Astrocyte (in vitro differentiated cells and primary cell): ENCODE measurements at regions not wholly inside any gene's neighbourhood (a gene's known extent, or its start where the extent isn't known, plus 50 kb on each side); places are given as distances from the start of the nearest gene placed in this dataset.

Experiments used
- DNase-seq: peaks from one replicate; pipeline ENCODE4 v3.0.0-alpha.2; 2010; ENCODE audit warnings: low read depth
- FAIRE-seq: peaks from 2 replicates; lab custom pipeline; 2011; peaks lifted over from hg19 to GRCh38; lab: Jason Lieb, UNC
- H2AFZ ChIP-seq: 2 replicates; pipeline ENCODE4 v1.6.0; 2012; ENCODE audit warnings: low read depth, low read length, inconsistent platforms
- H3K27ac ChIP-seq: 2 replicates; pipeline ENCODE4 v1.5.1; 2011; ENCODE audit warnings: low read depth, low read length, inconsistent platforms
- H3K27me3 ChIP-seq: 2 replicates; pipeline ENCODE4 v1.6.0; 2011; ENCODE audit warnings: low read length, inconsistent platforms; ENCODE audit not compliant: insufficient read depth
- H3K36me3 ChIP-seq: 2 replicates; pipeline ENCODE4 v1.5.1; 2011; ENCODE audit warnings: low read length, inconsistent platforms; ENCODE audit not compliant: insufficient read depth
- H3K4me1 ChIP-seq: 2 replicates; pipeline ENCODE4 v1.5.1; 2011; ENCODE audit warnings: low read length, inconsistent platforms; ENCODE audit not compliant: insufficient read depth
- H3K4me2 ChIP-seq: 2 replicates; pipeline ENCODE4 v1.6.0; 2012; ENCODE audit warnings: low read length, inconsistent platforms
- H3K4me3 ChIP-seq: 2 replicates; pipeline ENCODE4 v1.5.1; 2011; ENCODE audit warnings: low read depth, mild to moderate bottlenecking, low read length, inconsistent platforms; ENCODE audit not compliant: insufficient read depth
- H3K79me2 ChIP-seq: 2 replicates; pipeline ENCODE4 v1.6.0; 2012; ENCODE audit warnings: mild to moderate bottlenecking, low read length, inconsistent platforms; ENCODE audit not compliant: insufficient read depth
- H3K9ac ChIP-seq: 2 replicates; pipeline ENCODE4 v1.6.0; 2012; ENCODE audit warnings: mild to moderate bottlenecking, low read length, inconsistent platforms
- H3K9me3 ChIP-seq: 2 replicates; pipeline ENCODE4 v1.5.1; 2012; ENCODE audit warnings: low read depth, mild to moderate bottlenecking, low read length, inconsistent platforms; ENCODE audit not compliant: insufficient read depth
- H4K20me1 ChIP-seq: 2 replicates; pipeline ENCODE4 v1.6.0; 2012; ENCODE audit warnings: low read length, inconsistent platforms; ENCODE audit not compliant: insufficient read depth
- H3K27ac Mint-ChIP-seq: one replicate; pipeline ENCODE4 v1.8.0; 2021; ENCODE audit warnings: mild to moderate bottlenecking, mixed read lengths; ENCODE audit not compliant: unreplicated experiment
- H3K27me3 Mint-ChIP-seq: one replicate; pipeline ENCODE4 v1.8.0; 2021; ENCODE audit warnings: low read depth, mixed read lengths; ENCODE audit not compliant: unreplicated experiment
- H3K36me3 Mint-ChIP-seq: one replicate; pipeline ENCODE4 v1.8.0; 2021; ENCODE audit warnings: low read depth, mixed read lengths; ENCODE audit not compliant: unreplicated experiment
- H3K4me1 Mint-ChIP-seq: one replicate; pipeline ENCODE4 v1.8.0; 2021; ENCODE audit warnings: low read depth, mixed read lengths; ENCODE audit not compliant: unreplicated experiment
- H3K4me3 Mint-ChIP-seq: one replicate; pipeline ENCODE4 v1.8.0; 2021; ENCODE audit warnings: mild to moderate bottlenecking, moderate library complexity, mixed read lengths; ENCODE audit not compliant: unreplicated experiment
- H3K9me3 Mint-ChIP-seq: one replicate; pipeline ENCODE4 v1.8.0; 2021; ENCODE audit warnings: mild to moderate bottlenecking, mixed read lengths; ENCODE audit not compliant: unreplicated experiment
- CTCF ChIP-seq: IDR thresholded peaks from 2 replicates; pipeline ENCODE4 v1.5.1; 2011; ENCODE audit warnings: low read depth, mild to moderate bottlenecking, inconsistent platforms, low read length, moderate library complexity; ENCODE audit not compliant: insufficient read depth
- EZH2 ChIP-seq: IDR thresholded peaks from 2 replicates; pipeline ENCODE4 v1.6.1; 2012; ENCODE audit warnings: mild to moderate bottlenecking, low read length, inconsistent platforms; ENCODE audit not compliant: insufficient read depth

- no peak overlapping the region for H3K4me3 Mint-ChIP-seq
- H3K79me2 ChIP-seq, result no peaks in the 10 kb centered on the region
- H2AFZ ChIP-seq, result no peak overlapping the region
- H3K36me3 ChIP-seq, result no peaks in the 10 kb centered on the region
- TF ChIP-seq EZH2 (no peak), CTCF (no peak)
- H3K9me3 Mint-ChIP-seq, result peaks cover 4% of the 10 kb centered on the region
- no peaks in the 10 kb centered on the region for H4K20me1 ChIP-seq
- H3K4me1 ChIP-seq, result no peaks in the 10 kb centered on the region
- peaks cover 34% of the 10 kb centered on the region for H3K27me3 Mint-ChIP-seq
- FAIRE-seq (no peak), DNase-seq (no peak)
- H3K4me2 ChIP-seq, result no peak overlapping the region
- no peak overlapping the region for H3K9ac ChIP-seq
- H3K4me3 ChIP-seq, result no peak overlapping the region
- H3K4me1 Mint-ChIP-seq, result no peaks in the 10 kb centered on the region
- H3K9me3 ChIP-seq, result no peaks in the 10 kb centered on the region
- peaks cover 7% of the 10 kb centered on the region for H3K27me3 ChIP-seq
- no peaks in the 10 kb centered on the region for H3K36me3 Mint-ChIP-seq
- no peak overlapping the region for H3K27ac Mint-ChIP-seq
- H3K27ac ChIP-seq, result no peak overlapping the region
These were observed 79.0 kb downstream of the ASCL4 start for GRCh38 chr12:107853479-107853878.

DNA sequence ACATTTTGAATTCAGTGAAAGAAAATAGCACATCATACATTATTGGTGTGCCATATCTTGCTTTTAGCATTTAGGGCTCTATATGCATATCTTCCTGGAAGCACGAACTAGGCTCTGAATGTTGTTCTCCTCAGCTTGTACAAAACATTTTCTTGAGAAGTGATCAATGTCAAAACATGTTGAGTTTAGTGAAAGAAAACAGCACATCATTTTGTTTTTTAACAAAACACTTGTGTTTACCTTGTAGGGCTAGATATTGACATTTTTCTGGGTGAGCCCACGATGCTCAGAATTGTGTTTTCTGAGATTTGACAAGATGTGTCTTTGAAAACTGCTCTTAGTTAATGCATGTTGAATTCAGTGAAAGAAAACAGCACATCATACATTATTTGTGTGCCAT, 81.0 kb downstream of the ASCL4 start:
- TF ChIP-seq EZH2 (no peak), CTCF (no peak)
- Mint-ChIP-seq H3K27ac (no peak overlapping the region), H3K9me3 (no peaks in the 10 kb centered on the region), H3K4me3 (no peak overlapping the region), H3K36me3 (no peaks in the 10 kb centered on the region), H3K27me3 (peaks cover 20% of the 10 kb centered on the region), H3K4me1 (no peaks in the 10 kb centered on the region)
- Histone ChIP-seq H3K79me2 (no peaks in the 10 kb centered on the region), H3K9me3 (no peaks in the 10 kb centered on the region), H3K27ac (no peak overlapping the region), H3K4me2 (no peak overlapping the region), H4K20me1 (no peaks in the 10 kb centered on the region), H3K27me3 (peaks cover 9% of the 10 kb centered on the region), H3K4me1 (no peaks in the 10 kb centered on the region), H3K9ac (no peak overlapping the region), H3K36me3 (no peaks in the 10 kb centered on the region), H3K4me3 (no peak overlapping the region), H2AFZ (no peak overlapping the region)
- FAIRE-seq (no peak), DNase-seq (no peak)

GRCh38 chr12:107856096-107856495, 81.6 kb downstream of the ASCL4 start:
- no peak overlapping the region for H3K9ac ChIP-seq
- H3K4me3 ChIP-seq, result no peak overlapping the region
- H3K36me3 Mint-ChIP-seq, result no peaks in the 10 kb centered on the region
- no peaks in the 10 kb centered on the region for H4K20me1 ChIP-seq
- no peak overlapping the region for H3K27ac ChIP-seq
- no peaks in the 10 kb centered on the region for H3K9me3 ChIP-seq
- no peaks in the 10 kb centered on the region for H3K36me3 ChIP-seq
- FAIRE-seq, result no peak
- no peaks in the 10 kb centered on the region for H3K4me1 Mint-ChIP-seq
- H3K27me3 ChIP-seq, result peaks cover 9% of the 10 kb centered on the region
- no peaks in the 10 kb centered on the region for H3K9me3 Mint-ChIP-seq
- H3K27ac Mint-ChIP-seq, result no peak overlapping the region
- no peaks in the 10 kb centered on the region for H3K79me2 ChIP-seq
- DNase-seq, result no peak
- no peak overlapping the region for H2AFZ ChIP-seq
- H3K27me3 Mint-ChIP-seq, result peaks cover 27% of the 10 kb centered on the region
- TF ChIP-seq CTCF (no peak), EZH2 (no peak)
- H3K4me3 Mint-ChIP-seq, result no peak overlapping the region
- no peak overlapping the region for H3K4me2 ChIP-seq
- no peaks in the 10 kb centered on the region for H3K4me1 ChIP-seq
